Kidney tubule cell (primary cell): ENCODE measurements at regions not wholly inside any gene's neighbourhood (a gene's known extent, or its start where the extent isn't known, plus 50 kb on each side); places are given as distances from the start of the nearest gene placed in this dataset.

Experiments
- DNase-seq: peaks from one replicate; pipeline ENCODE4 v3.0.0-alpha.2; 2018; ENCODE audit warnings: low spot score

DNA sequence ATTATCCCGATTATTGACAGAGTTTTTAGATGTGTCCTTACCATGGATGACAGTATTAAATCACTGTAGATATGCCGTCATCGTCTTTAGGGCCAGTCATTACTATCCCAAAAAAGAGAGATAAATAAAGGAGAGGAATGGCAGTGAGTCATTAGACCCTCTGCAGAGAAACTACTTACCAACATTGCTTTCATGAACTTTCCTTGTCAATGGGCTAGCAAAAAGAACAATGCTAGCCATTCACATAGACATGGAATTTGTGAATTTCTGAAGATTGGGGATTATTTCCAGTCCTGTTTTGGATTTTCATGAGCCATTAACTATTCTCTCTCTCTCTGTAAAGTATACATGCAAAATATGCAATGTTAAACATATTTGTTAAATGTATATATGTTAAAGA is 319.4 kb upstream of the FANCL start:
- no peak for DNase-seq

DNA sequence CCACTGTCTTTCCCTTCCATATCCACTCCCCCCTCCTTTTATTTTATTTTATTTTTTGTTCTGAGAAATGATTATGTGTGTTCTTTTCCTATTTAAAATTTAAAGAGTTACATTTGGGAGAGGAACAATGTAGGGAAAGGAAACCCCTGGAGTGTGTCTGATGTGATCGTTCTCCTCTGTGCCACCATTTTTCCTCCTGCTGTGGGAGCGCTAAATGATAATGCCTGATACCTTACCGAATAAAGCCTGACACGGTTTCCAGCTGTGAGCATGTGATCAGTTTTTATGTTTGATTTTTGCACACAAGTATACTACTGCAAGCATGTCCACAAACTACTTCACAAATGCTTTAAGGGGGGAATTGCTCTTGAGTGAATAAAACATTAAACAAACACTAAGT is 317.8 kb upstream of the FANCL start:
- DNase-seq, result no peak

DNA sequence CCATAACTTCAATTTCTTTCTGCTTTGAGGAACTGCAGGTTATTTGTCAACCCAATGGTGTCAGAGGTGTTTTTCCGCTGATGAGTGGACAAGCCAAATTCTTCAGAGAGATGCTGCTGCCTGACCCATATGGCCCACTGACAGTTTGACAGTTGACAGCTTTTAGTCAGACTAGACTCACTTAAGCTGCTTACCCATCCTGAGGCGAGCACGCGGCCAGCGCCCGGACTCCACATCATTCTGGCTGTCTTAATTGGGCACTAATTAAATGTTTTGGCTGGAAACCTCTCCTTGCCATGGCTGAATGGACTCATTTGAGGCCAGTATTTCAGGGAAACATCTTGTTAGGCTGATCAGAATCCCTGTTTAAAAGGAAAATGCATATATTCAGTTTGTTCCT is 316.1 kb upstream of the FANCL start:
- no peak for DNase-seq

DNA sequence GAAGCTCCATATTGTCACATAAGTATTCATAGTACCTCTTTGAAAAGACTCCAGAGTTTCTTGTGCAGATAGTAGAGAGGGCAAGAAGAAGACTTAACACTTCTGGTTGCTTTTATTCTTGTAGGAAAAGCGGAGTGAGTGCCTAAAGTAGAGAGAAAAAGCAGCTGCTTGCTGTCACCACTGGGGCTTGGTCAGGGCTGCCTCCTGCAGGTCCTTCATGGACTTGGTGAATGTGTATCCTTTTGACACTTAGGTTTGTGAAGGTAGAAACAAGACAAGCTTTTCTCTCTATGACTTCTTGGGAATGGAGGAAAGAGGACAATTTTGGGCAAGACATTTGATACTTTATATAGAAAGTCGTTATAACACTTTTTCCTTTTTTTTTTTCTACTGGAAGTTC is 312.8 kb upstream of the FANCL start:
- peak; percentile 17 for DNase-seq

DNA sequence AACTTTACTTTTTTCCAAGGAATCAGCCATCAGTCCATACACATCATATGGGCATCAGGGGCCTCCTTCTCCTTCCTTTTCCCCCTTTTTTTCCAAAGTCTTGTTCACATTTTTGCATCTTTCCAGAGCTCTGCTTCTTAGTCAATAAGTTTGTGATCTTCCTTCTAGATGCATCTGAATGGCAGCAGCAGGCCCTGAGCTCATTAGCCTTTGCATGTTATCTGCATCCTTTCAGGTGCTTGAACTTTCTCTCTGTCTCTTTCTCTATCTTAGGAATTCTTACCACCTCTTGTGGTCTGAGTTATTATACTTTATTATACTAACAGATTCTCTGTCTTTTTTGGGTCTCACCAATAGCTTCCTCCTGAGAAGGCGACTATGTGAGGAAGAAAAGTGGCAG is 312.4 kb upstream of the FANCL start:
- DNase-seq, result no peak

DNA sequence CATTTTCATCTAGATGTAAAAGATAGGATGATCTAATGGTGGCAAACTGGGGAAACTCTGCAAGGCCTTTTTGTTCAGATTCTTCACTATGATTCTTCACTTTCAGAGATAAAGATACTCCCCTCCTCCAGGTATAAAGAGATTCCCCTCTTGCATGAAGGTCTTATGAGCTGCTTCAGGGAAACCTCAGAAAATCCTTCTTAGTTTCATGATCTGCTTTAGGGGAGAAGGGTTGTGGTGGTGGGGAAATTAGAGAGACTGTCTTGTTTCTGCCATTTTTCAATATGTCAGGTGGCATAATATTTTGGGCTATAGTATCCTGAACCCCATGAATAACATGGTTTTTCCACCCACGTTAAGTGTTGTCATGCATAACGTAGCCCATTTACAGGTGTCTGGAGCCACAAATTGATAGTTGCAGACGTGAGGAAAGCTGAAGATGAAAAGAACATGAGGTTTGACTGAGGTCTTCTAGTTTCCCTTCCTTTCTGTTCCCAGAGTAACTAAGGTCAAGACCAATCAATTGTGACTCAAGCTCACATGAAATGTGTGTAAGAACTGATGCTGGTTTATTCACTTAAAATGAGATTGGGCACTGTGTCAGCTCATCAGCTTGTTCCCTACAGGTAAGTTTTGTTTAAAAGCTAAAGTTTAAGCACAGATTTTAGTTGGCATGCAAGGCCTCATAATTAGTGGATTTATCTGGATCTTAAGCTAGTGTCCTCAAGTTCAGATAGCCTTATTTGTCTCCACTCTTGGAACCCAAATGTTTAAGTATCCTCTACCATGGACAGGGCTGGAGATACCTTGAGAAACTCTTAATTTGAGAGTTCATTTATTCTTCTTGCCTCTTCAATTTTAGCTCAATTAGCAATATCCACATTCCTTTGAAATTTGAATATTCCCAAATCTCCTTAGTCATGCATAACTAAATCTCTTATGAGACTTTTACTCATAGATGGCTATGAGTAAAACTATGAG is 304.5 kb upstream of the FANCL start:
- DNase-seq, result no peak

DNA sequence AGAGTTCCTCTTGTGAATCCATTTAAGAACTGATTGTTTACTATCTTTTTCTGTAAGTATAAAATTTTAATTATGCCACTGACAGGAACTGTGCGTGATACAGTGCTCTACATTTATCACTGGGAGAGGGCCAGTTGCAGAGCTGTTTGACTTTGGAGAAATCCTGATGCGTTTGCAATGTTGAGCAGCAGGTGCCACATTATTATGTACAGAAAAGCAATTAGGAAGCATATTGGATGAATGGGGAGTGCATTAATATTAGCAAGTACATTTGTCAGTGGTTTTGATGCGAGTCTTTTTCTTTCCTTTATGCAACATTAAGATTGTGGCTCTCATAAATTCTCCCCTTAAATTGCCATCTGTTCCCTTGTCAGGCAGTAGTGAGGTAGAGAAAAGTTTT is 302.3 kb upstream of the FANCL start:
- DNase-seq, result no peak

DNA sequence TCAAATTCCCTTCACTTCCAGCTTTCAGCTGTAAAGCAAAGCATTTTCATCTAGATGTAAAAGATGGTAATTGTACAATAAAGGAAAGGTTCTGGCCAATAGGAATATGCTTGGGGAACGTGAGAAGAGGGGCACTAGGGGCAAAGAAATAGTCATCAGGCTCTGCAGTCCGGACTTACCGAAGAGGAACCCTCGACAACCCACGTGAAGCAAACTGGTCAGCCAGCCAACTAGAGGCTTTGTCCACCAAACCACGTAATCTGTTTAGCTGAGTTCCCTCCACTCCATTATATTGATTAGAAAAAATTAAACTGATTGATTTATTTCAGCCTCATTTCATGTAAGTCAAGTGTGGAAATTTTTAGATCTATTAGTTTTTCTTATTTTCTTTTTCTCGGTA is 300.4 kb upstream of the FANCL start:
- DNase-seq, result no peak

DNA sequence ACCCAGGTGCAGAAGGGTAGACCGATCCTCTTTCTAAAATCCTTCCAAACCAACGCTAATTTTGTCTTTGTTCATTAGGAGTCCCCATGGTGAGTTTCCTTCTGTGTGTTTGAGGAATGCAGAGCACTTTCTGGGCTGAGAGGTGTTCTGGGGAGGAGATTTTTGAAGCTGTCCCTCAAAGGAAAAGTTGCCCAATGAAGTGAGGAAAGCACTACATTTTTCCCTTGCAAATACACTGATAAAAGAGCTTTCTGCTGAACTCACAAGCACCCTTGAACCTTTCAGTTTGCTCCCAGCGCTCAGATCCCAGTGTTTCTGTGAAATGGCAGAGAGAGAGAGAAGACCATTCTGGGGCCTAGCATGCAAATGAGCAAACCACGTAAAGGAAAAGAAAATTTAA is 299.6 kb upstream of the FANCL start:
- no peak for DNase-seq

DNA sequence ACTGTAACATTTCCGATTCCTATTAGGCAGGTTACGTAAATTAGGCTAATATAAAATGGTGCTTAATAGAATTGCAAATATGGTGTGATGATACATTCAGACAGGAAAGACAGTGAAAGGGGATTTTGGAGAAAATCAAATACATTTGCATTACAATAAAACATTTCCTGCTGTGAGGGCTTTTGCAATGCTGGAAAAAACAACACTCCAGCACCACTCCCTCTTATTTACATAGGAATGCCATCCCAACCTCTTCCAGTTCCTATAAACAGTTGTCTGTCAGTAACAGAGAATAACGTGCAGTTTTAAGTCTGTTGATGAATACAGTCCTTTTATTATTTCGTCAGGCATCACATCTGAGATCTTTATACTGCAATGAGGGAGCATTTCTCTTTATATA is 298.8 kb upstream of the FANCL start:
- DNase-seq, result peak; percentile 26

DNA sequence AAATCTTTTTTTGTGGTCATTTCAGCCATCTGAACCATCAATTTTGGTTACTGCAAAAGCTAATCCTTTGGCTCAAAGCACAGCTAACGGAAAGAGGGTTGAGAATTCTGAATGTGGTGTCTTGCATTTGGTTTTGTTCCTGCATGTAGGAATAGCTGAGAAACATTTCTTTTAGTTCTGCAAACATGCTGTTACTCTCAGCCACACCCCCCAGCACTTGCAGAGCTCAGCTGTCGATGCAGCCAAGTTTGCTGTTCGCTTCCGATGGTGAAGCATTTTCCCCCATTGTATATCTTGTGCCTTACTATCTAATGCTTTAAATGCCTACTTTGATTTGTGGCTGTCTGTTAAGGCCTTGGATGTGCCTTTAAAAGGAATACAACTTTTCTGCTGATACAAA is 294.9 kb upstream of the FANCL start:
- DNase-seq, result no peak

DNA sequence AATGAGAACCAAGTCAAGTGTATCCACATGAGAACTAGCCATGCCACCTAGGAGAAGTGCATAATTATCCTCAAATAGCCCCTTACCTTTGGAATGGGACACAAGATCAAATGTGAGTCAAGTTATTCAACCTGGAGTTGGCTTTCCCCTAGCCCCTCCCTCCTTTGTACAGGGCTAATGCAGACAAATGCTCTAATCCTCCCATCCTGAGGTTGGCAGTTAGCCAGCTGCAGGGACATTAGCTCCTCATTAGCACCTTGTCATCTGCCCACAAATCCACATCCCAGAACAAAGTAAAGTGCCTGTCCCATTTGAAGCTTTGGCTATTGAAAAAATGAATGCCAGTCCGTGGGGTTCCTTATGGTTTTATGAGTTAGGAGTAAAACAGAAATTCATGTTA is 294.1 kb upstream of the FANCL start:
- DNase-seq, result peak; percentile 38

DNA sequence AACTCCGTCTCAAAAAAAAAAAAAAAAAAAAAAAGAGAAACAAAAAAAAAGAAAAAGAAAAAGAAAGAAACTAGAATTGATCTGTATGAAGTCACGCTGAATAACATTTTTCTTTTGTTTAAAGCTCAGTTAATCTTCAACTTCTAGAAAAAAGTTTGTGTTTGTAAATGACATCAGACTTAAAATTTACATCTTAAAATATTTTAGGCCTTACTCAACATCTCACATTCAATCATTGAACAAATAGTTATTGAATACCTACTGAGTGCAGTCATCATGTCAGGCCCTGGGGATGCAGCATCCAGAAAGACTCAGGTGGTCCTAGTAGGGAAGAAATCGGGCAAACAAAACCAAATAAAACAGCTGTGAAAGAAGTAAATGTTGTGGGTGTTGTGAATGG is 292.3 kb upstream of the FANCL start:
- peak; percentile 71 for DNase-seq

DNA sequence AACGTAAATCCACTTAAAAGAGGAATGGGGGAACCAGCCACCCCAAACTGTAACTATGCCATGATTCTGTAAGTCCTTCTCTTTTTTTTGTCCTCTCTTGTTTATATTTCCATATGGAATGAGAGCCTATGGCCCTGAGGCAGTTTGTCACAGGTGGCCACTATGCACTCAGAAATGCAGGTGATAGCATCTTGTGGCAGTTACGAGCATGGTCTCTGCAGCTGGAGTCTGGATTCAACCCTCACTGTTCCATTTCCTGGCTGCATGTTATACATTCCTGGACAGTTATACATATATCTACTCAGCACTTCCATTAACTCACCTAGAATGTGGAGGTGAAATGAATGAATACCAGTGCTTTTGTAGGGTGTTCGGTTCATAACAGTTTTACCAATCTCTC is 291.5 kb upstream of the FANCL start:
- peak; percentile 67 for DNase-seq

DNA sequence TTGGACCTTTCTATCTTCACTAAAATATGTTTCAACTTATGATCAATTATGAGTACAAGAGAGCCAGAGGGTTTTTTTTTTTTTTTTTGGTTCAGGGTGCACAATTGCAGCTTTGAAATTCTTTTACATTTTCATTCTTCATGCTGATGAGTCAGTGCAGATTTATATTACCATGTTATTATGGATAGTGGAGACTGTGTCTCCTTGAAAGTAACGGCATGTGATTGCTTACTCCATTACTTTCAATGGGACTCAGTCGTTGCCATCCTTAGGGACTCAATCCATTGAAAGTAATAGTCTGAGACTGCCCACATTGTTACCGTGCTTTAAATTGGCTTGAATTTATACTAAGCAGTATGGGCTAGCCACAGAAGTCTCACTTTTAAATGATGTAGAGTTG is 286.5 kb upstream of the FANCL start:
- DNase-seq, result no peak

DNA sequence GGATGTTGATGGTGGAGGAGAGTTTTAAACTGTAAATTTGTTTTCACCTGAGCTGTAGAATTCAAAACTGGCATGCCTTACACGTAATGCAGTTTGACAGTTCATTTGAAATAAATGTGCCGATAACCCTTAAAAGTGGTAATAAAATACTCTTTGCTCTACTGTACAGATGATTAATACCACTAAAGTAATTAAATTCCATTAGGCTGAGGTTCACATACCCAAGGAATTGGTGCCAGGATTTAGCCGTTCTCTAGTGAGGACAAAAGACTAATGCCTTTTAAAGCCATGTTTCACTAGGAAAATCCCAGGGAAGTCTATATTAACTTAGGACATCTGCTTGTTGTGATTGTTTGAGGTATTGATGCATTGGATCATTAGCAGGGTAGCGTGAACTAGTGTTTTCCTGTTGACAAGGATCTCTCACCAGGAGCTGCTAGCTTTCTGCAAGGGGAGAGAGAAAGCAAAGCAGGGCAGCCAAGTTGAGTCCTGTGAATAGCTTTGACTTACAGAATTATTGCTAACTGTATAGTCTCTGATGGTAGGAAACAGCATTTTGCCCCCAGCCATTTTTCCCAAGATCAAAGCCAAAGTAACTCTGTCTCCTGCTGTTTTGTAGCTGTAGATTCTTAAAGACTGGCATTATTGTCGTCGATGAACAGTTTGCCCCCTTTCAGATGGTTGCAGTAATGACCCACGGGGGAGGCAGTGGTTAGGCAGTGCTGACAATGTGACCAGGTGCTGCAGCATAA is 280.9 kb upstream of the FANCL start:
- DNase-seq, result peak; percentile 9

DNA sequence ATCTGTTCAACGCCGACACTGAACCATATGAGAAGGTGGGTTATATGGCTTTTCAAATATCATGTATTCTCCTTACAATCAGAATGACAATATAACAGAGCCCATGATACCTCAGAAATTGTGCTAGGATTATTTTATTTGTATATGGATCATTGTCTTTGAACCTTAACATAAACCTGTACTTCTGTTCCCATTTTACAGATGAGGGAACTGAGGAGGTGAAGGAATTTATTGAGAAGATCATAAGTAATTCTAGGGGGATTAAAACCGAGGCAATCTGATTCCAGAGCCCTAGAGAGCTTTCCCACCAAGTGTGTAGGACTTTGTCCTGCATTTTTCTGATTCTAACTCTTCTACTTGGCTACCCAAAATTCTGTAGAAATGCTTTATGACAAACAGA is 279.8 kb upstream of the FANCL start:
- DNase-seq, result no peak

DNA sequence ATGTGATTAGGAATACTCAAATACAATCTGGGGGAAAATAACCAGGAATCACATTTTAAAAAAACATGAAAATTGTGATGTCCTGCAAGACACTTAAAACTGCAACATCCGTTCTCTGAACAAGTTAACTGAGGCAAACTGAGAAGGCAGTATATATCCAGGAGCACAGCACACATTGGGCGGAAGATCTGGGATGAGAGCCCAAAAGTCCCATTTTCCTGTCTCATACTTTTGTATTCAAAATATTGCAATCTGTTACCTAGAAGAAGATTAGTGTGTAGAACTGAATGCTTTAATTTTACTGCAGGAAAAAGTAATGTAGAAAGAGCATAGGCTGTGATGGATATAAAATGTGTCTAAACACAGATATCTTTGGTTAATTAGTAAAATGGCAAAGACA is 276.8 kb upstream of the FANCL start:
- no peak for DNase-seq

DNA sequence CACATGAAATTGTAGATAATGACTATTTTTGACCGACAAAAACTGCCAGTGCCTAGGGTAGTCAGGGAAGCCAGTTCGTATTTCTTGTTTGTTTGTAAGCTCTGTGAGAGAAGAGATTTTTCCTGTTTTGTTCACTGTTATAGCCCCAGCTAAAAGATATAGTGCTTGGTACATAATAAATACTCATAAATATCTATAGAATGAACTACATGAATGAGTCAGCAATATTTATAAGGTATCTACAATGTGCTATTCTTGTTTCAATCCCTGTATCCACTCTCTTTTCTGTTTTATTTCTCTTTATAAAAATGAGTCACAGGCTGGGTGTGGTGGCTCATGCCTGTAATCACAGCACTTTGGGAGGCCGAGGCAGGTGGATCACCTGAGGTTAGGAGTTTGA is 275.6 kb upstream of the FANCL start:
- DNase-seq, result no peak

DNA sequence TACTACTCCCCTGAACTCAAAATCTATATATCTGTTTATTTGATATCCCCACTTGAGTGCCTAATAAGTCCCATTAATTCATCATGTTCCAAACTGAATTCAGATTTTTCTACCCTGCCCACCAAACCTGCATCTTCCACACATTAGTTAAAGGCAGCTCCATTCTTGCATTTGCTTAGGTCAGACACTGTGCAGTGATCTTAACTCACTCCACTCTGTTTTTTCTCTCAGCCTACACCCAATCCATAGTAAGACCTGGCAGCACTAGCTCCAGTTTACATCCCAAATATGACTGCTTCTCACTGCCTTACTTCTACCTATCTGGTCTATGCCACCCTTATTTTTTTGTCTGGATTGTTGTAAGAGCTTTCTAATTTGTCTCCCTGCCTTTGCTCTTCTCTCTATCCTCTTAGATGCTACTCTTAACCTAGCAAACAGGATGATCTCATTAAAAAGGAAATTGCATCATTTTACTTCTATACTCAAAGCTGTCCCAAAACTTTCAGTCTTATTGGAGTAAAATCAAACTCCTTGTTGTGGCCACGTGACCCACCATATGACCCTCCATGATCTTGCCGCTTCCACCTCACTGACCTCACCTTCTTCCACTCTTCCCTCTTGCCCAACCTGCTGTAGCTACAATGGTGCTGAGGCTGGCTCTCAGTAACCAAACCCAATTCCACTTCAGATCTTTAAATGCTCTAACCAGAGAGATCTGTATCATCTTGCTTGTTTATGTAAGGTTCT is 274.9 kb upstream of the FANCL start:
- peak; percentile 10 for DNase-seq

DNA sequence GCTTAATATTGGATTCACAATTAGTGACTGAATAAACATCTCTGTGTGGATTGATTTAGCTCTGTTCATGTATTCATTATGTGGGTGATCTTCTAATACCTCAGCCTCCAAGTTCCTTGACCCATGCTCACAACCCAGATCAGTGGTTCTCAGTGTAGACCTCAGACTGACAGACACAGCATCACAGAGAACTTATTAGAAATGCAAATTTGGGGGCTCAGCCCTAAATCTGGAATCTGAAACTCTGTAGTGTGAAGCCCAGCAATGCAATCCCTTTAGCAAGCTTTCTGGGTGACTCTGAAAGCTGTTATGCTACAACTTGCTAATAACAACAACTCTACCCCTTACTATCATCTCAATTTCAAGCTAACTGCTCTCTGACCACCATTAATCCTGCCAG is 273.1 kb upstream of the FANCL start:
- DNase-seq, result no peak

DNA sequence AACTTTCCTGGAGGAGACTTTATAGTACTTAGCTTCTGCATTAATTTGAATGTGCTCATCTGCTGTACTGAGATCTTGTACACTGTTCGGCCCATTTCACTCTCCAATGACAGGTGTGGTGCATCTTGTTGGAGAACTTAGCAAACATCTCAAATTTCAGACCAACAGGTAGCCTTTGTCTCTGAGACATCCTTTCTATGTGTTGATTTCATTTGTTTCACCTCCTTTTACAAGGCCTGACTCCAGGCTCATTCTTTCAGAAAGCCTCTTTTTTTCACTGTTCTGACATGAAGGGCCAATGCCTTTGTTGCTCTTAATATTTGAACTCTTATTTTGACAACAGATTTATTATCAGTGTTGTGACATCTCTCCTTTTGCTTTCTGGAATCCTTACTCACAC is 271.8 kb upstream of the FANCL start:
- no peak for DNase-seq

DNA sequence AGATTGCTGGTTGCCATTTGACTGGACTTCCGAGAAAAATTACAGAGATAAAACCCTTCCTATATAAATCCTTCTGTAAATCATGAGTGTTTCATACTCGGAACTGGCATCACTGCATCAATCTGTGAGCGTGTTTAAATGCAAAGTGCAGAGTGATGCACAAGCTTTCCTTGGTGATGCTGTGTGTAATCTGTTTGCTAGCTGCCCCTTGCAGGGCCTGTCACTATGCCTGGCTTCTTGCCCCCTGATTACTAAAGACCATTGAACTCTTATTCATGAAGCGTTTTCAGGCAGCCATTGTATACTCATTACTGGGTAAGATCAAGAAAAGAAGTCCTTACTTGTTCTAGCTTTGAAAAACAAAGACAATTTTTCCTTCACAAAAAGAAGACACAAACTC is 266.9 kb upstream of the FANCL start:
- no peak for DNase-seq
